CD1c-positive myeloid dendritic cell (primary cell): ENCODE measurements at regions not wholly inside any gene's neighbourhood (a gene's known extent, or its start where the extent isn't known, plus 50 kb on each side); places are given as distances from the start of the nearest gene placed in this dataset.
"Not testable (repeated sequence)": the region's sequence is repeated elsewhere in the genome, so short reads cannot be mapped to it uniquely, and the experiment has no call there.

ENCODE experiments used
- DNase-seq: peaks from one replicate; pipeline ENCODE4 v3.0.0-alpha.2; 2016; ENCODE audit errors: extremely low spot score

GRCh38 chr21:15669247-15669646, 60.5 kb upstream of the USP25 start:
- no peak for DNase-seq

GRCh38 chr21:15671188-15671587, 58.6 kb upstream of the USP25 start:
- DNase-seq: no peak

GRCh38 chr21:15672578-15672977, 57.2 kb upstream of the USP25 start:
- DNase-seq: not testable (repeated sequence)

- DNase-seq: no peak
Observed at GRCh38 chr21:15676935-15677334, 52.8 kb upstream of the USP25 start.

- DNase-seq: no peak
Observed at GRCh38 chr21:15679630-15680029, 50.2 kb upstream of the USP25 start.
